Left ventricle myocardium inferior (tissue), 1 donor: ENCODE measurements at regions not wholly inside any gene's neighbourhood (a gene's known extent, or its start where the extent isn't known, plus 50 kb on each side); places are given as distances from the start of the nearest gene placed in this dataset.

Experiments
- DNase-seq: peaks from one replicate; pipeline ENCODE4 v3.0.0-alpha.2; 2020
- H3K27ac ChIP-seq: fragments of 200-600 bp; replicated peaks from 2 replicates; pipeline ENCODE4 v1.8.0; 2021
- H3K27me3 ChIP-seq: fragments of 200-600 bp; 2 replicates; pipeline ENCODE4 v1.8.0; 2021; ENCODE audit warnings: low read depth
- H3K36me3 ChIP-seq: fragments of 200-600 bp; 2 replicates; pipeline ENCODE4 v1.8.0; 2021
- H3K4me1 ChIP-seq: fragments of 200-600 bp; 2 replicates; pipeline ENCODE4 v1.8.0; 2021
- H3K4me3 ChIP-seq: fragments of 200-600 bp; 2 replicates; pipeline ENCODE4 v1.8.0; 2021; ENCODE audit warnings: mild to moderate bottlenecking, moderate library complexity
- H3K9me3 ChIP-seq: fragments of 200-600 bp; replicated peaks from 2 replicates; pipeline ENCODE4 v1.8.0; 2021
- intact Hi-C: fragments of 100-400 bp; cut with micrococcal nuclease; formaldehyde crosslinking; loops from one replicate; pipeline ENCODE4 v1.11.0; 2022
- TF ChIP-seq, protein P1 (sequence below): fragments of 200-600 bp; IDR thresholded peaks from 2 replicates; pipeline ENCODE4 v1.8.0; 2021; ENCODE audit warnings: antibody characterized with exemption, mild to moderate bottlenecking, borderline replicate concordance
- donor health status: DM: no; HTN: yes; CAD: no; lungs with severe emphysema.

DNA sequence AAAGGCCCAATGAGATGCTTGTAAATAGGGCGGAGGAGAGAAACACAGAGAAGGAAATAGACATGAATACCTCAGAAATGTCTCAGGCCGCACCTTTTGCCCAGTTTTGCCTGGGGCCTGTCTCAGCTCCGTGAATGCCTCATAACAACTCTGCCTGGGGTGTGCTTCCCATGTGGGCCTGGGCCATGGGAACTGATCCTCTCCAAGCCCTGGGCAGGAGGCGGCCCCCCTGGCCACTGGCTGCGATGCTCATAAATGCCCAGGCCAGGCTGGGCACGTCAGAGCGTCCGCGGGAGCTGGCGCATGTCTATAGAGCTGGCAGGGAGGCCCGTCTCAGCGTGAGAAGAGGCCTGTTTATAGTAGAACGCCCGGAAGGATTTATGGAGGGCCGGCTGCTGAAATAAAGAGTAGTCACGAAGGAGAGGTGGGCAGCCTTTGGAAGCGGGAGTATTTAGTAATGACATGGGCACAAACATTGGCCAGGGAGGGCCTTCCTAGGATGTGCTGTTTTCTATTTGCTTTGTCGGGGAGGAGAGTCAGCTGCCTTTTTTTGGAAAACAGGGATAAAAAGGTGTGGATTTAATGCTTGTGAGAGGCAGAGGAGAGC, 85.9 kb upstream of the IGF1R start:
- intact Hi-C loops: no loop called here
- Histone ChIP-seq H3K4me1 (no peaks in the 10 kb centered on the region), H3K9me3 (no peaks in the 10 kb centered on the region), H3K4me3 (no peak overlapping the region), H3K36me3 (no peaks in the 10 kb centered on the region), H3K27ac (no peak overlapping the region), H3K27me3 (peaks cover 83% of the 10 kb centered on the region)
- DNase-seq: no peak
- TF ChIP-seq, protein P1, sequence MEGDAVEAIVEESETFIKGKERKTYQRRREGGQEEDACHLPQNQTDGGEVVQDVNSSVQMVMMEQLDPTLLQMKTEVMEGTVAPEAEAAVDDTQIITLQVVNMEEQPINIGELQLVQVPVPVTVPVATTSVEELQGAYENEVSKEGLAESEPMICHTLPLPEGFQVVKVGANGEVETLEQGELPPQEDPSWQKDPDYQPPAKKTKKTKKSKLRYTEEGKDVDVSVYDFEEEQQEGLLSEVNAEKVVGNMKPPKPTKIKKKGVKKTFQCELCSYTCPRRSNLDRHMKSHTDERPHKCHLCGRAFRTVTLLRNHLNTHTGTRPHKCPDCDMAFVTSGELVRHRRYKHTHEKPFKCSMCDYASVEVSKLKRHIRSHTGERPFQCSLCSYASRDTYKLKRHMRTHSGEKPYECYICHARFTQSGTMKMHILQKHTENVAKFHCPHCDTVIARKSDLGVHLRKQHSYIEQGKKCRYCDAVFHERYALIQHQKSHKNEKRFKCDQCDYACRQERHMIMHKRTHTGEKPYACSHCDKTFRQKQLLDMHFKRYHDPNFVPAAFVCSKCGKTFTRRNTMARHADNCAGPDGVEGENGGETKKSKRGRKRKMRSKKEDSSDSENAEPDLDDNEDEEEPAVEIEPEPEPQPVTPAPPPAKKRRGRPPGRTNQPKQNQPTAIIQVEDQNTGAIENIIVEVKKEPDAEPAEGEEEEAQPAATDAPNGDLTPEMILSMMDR: no peak

DNA sequence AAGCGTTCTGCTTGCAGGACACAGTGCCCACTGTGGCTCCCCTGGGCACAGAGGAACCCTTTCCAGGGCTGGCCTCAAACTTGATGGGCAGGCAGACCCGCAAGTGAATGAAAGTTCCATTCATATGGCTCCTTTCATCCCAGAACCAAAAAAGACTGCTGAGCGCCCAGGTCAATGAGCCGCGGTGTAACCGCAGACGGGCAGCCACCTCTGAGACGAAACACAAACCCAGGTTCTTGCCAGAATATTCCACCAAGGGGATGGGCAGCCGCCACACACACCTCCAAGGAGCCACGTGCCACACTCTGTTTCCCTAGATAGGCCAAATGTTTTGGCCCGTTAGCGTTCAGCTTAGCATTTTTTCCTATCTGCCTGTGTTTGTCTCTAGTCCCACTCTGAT, 82.8 kb upstream of the IGF1R start:
- no peaks in the 10 kb centered on the region for H3K9me3 ChIP-seq
- TF ChIP-seq, protein P1: no peak
- no peaks in the 10 kb centered on the region for H3K4me1 ChIP-seq
- peaks cover 73% of the 10 kb centered on the region for H3K27me3 ChIP-seq
- intact Hi-C loops: no loop called here
- no peak for DNase-seq
- no peak overlapping the region for H3K27ac ChIP-seq
- H3K36me3 ChIP-seq: no peaks in the 10 kb centered on the region
- H3K4me3 ChIP-seq: no peak overlapping the region

DNA sequence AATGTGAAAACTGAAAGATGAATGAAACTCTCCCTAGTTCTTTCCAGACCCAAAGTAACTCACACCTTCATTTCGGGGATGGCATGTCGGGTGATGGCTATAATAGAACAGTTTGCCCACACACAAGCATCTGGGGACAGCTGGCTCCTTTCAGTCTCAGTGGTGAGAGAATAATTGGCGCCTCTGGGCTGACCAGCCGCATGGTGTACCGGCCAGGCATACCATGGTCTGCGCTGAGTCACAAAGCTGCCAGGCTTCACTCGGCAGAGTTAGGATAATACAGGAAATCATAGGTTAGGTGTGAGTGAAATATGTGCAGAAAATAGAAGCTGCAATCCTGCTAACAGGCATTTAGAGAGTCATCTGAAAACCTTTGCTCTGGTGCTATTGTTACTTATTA, 80.4 kb upstream of the IGF1R start:
- DNase-seq: no peak
- intact Hi-C loops: no loop called here
- H3K27ac ChIP-seq: no peak overlapping the region
- H3K27me3 ChIP-seq: peaks cover 81% of the 10 kb centered on the region
- no peaks in the 10 kb centered on the region for H3K36me3 ChIP-seq
- no peak overlapping the region for H3K4me3 ChIP-seq
- TF ChIP-seq, protein P1: no peak
- no peaks in the 10 kb centered on the region for H3K4me1 ChIP-seq
- H3K9me3 ChIP-seq: no peaks in the 10 kb centered on the region

DNA sequence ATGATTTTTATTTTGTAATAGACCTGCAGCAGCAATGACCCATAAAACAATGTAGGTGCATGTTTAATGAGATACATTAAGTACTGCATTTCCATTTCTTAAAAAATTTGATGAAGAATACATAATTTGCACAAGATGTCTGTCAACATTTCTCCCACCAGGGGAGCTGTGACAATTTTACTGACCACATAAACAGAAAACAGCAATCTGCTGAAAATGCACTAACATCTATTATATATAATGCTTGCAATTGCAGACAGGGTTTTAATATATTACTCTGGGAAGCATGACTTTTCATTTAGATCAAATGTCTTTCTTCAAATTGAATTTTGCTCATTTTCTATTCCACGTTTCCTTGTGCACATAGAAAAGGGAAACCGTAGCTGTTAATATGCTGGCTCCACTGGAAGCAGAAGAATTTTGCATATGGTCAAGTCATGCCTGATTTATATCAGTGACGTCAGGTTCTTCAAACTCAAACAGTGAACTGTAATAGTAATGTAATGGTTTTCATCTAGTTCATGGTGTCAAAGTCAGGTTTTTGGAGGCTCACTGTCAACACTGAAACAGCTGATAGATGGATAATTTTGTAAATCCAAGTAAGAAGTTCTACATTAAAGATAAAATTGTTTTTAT, 79.8 kb upstream of the IGF1R start:
- DNase-seq: no peak
- no peak overlapping the region for H3K4me3 ChIP-seq
- TF ChIP-seq, protein P1: peak; percentile 36
- no peak overlapping the region for H3K27ac ChIP-seq
- H3K9me3 ChIP-seq: no peaks in the 10 kb centered on the region
- no peaks in the 10 kb centered on the region for H3K36me3 ChIP-seq
- H3K4me1 ChIP-seq: no peaks in the 10 kb centered on the region
- H3K27me3 ChIP-seq: peaks cover 81% of the 10 kb centered on the region
- intact Hi-C loops: no loop called here

DNA sequence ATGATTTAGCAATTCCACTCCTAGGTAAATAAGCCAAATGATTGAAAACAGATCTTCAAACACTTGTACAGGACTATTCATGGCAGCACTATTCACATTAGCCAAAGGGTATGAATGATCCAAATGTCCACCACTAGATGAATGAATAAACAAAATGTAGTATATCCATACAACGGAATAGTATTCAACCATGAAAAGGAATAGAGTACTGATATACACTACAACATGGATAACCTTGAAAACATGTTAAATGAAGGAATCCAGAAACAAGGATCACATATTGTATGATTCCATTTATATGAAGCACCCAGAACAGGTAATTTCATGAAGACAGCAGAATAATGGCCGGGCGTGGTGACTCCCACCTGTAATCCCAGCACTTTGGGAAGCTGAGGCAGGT, 78.2 kb upstream of the IGF1R start:
- Histone ChIP-seq H3K27me3 (peaks cover 83% of the 10 kb centered on the region), H3K4me1 (no peaks in the 10 kb centered on the region), H3K36me3 (no peaks in the 10 kb centered on the region), H3K4me3 (no peak overlapping the region), H3K9me3 (no peaks in the 10 kb centered on the region), H3K27ac (no peak overlapping the region)
- TF ChIP-seq, protein P1: no peak
- DNase-seq: no peak
- intact Hi-C loops: no loop called here
